NCI-H2029 (cell line): ENCODE measurements at regions not wholly inside any gene's neighbourhood (a gene's known extent, or its start where the extent isn't known, plus 50 kb on each side); places are given as distances from the start of the nearest gene placed in this dataset.
"Not testable (repeated sequence)": the region's sequence is repeated elsewhere in the genome, so short reads cannot be mapped to it uniquely, and the experiment has no call there.

Experiments
- DNase-seq: peaks from one replicate; lab custom pipeline; 2025; lab: John Stamatoyannopoulos, UW

DNA sequence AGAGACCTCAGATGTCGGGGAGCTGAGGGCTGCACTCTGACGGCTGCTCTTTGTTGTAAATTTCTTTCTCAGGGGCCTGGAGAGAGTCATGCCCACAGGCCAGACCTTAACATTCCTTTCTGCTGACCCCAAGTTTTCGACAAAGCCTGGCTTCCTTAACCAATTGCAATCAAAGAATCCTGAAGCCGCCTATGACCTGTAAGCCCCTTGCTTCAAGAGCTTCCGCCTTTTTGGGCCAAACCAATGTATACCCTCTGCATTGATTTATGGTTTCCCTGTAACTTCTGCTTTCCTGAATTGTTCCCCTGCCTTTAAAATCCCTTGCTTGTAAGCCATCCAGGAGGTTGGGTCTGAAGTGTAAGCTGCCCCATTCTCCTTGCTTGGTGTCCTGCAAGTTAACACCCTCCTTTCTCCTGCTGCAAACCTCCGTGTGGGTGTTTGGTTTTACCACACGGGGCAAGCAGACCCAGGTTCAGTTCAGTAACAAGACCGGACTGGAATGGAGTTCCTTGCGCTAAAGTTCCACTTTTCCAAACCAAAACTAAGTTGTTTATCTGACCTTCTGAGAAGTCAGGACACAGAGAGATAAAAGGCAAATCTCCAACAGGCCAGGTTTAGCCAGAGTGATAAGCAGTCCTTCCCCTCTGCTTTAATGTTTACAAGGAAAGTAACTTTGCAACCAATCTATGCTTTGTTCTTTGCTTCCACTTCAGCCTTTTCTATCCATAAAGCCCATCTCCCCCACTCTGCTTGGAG lies 141.6 kb downstream of the KCNJ12 start:
- DNase-seq = no peak

DNA sequence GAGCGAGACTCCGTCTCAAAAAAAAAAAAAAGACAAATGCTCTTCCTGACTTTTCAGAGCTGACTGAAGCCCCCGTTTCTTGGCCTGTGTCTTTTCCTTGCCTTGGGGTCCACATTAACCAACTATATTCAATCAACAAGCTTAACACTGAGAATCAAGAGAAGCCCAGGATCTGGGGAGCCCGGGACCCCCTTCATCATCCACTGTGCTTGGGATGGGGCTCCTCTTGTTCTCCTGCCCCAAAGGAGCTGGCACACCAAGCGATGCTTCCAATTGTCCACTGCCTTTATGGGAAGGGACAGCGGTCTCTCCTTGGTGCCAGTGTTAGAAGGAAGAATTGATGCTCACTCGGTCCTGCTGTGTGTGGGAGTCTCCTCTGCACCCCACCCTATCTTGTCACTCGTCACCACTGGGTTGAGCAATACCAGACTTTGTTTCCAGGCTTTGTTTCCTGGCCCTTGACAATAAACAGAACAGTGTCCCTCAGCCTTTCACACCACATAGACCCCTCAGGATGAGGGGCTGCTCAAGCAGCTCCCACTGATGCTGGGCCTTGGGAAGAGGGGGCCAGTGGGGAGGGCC lies 146.7 kb downstream of the KCNJ12 start:
- DNase-seq = no peak

DNA sequence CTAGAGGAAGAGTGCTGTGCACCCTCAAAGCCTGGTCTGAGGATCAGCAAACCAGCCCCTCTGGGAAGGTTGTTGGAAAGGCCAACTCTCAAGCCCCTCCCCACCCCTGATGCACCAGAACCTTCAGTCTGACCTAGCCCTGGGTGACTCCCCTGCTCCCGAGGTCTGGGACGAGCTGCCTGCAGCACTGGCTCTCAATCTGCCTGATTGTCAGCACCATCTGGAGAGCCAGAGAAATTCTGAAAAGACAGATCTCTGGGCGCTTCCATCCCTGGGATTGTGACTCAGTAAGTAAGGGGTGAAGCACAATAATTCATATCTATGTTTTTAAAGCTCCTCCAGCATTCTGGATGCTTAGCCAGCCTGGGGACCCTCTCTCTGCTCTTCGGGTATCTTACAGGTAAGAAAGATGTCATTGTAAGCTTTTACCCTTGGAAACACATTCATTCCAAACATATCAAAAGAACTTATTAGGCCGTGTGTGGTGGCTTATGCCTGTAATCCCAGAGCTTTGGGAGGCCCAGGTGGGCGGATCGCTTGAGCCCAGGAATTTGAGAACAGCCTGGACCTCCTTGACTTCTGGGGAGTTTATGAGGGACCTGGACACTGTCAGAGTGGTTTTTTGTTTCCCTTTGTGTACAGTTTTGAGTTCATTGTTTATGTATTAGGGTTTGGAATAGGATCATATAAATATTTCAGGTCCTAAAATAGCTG lies 147.5 kb downstream of the KCNJ12 start:
- DNase-seq = no peak

DNA sequence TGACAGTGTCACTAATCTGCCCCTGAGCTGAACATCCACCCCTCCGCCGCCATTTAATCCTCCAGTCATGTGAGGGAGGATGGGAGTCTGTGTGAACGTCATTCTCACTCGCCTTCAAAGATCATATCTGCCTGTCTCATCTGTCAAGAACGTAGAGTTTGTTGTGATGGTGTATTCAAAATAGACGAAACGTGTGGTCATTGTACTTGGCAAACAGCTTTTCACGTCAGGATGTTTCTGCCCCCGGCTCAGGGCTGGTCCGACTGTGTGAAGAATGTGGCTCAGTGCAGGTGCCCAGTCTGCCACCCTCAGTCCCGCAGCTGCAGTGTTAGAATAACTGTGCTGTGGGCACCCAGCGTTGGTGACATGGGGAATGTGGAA lies 148.0 kb downstream of the KCNJ12 start:
- no peak for DNase-seq

DNA sequence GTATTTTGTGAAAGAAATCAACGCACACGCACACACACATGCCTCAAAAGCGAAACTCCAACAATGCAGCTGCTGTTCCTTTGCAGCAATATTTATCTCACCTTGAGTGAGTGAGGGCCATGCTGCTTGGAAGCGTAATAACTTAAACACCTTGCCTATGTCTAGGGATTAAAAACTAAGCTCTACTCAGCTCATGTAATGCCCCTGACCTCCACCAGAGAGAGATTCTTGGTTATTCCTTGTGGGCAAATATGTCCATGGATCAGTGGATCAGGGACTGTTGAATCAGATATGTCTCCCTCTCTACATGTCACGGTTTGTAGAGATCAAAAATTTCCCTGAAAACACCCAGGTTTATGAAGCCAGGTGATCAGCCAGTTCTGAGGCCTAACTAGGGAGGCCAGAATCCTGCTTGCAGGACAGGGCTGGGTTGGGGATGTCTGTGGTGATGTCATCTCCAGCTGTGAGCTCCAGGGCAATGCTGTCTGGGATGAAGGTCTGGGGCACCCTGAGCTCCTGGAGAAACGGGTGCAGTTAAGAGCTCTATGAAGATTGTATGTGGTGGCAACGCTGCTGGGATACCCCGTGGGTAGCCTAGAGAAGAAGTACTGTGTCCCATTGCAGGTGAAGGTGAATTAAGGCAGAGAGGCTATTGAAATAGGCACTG lies 149.4 kb downstream of the KCNJ12 start:
- DNase-seq = no peak

DNA sequence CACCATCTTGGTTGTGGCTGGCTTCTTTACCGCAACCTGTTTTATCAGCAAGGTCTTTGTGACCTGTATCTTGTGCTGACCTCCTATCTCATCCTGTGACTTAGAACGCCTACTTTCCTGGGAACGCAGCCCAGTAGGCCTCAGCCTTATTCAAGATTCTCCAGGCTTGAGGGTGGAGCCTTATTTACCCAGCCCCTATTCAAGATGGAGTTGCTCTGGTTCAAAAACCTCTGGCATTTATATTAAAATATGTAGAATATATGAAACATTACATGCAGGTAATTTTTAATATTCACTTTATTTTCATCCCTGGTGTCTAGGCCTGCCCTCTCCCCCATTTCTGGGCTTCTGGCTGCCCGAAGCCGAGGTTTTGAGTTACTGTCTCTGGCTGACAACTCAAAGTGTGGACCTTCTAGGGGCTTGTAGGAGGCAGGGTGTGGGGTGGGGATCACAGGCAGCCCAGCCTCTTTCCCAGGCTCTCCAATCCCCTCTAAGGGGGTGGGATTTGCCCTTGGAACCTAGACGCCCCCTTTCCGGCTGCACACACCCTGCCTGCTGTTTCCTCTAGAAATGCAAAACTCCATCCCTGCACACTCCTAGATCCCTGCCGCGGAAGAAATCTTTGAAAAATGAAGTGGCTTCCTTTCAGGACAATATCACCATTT lies 152.0 kb downstream of the KCNJ12 start:
- no peak for DNase-seq

DNA sequence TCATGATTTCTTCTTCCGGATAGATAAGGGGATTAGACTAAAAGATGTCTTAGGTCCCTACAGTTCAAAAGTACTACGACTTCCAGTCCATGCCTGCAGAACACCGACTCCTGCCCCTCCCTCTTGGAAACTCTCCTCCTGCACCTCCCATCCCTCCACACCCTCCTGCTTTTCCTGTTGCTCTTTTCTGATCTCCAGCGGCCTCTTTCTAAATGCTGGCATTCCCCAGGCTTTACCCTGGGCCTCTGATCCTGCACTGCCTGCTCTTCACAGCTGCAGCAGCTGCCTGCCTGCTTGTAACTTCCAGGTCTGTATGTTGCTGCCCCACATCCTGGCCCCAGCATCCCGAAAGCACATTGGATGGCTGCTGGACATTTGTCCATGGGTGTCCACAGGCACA lies 154.2 kb downstream of the KCNJ12 start:
- DNase-seq = no peak

DNA sequence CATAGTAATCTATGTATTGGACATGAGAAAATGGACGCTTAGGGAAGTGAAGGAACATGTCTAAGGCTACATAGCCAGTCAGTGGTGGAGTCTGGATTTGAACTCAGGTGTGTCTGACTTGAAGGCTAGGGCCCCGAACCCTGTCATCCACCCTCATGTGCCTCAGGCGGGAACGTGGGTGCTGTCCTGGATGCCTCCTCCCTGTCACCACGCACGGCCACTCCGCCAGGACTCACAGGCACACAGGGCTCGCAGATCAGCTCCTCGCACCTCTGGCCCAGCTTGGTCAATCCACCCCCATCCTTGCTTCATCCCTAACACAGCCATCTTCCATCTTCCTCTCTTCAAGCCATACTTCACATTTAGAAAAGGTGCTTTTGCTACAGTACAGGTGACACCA lies 154.7 kb downstream of the KCNJ12 start:
- DNase-seq = no peak

DNA sequence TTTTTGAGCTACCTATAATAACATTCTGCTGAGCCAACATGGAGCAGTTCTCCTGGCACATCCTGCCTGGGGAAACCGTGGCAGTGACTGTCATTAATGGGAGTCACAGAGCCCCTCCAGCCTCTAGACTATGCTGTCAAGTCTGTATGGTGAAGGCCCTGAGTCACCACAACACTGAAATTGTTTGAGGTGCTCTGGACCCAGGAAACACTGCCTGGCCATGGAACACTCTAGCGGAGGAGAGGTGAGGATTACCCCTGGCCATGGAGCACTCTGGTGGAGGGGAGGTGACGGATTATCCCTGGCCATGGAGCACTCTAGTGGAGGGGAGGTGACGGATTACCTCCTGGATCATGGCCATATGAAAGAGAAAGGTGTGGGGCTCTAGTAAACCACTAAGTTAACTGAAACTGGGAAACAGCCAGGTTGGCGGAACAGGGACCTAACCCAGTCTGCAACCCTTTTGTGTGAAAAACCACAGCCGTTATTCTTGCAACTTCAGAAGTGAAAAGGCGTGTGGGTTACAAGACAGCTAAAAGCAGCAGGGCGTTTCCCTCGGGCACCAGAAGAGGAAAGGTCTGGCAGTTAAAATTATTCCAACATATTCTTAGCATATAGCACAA lies 156.7 kb downstream of the KCNJ12 start:
- DNase-seq = no peak

DNA sequence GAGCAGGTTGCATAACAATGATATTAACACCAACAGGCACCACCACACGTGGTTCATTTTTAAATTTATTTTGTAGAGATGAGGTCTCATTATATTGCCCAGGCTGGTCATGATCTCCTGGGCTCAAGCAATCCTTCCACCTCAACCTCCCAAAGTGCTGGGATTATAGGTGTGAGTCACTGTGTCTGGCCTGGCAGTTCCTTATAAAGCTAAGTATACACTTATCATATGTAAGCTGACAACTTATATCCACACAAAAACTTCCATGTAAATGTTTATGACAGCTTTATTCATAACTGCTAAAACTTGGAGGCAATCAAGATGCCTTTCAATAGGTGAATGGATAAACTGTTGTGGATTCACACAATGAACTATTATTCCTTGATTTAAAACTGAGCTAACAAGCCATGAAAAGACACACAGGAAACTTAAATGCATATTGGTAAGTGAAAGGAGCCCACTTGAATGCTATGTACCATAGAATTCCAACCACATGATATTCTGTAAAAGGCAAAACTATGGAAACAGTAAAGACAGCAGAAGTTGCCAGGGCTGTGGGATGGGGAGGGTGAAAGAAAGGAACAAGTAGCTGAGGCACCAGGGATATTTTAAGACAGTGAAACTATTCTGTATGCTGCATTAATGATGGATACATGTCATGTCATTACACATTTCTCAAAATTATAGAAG lies 156.5 kb upstream of the KCNJ18 start:
- no peak for DNase-seq

DNA sequence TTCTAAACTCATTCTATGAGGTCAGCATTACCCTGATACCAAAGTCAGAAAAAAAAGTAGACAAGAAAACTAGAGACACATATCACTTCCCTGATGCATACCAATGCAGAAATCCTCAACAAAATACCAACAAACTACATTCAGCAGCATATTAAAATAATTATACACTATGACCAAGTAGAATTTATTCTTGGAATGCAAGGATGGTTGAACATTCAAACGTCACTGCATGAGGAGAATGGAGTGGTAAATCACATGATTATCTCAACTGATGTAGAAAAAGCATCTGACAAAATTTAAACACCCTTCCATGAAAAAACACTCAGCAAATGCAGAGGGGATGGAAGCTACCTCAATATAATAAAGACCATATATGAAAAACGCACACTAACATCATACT lies 155.0 kb upstream of the KCNJ18 start:
- DNase-seq = no peak

DNA sequence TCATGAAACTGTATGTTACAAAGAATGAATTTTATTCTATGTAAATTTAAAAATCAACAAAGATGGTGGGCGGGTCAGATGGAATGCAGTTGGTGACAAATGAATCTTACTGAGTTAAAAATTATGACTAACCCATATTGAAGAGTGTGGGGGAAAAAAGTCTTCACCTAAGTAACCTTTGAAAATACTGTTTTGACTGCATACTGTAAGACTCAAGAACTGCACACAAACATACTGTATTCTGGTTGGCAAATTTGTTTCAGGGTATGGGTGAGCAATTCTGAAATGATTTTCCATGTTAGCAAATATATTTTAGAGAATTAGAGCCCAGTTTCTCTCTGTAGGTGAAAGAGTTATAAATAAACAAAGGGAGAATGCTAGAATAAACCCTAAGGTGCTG lies 153.7 kb upstream of the KCNJ18 start:
- no peak for DNase-seq

DNA sequence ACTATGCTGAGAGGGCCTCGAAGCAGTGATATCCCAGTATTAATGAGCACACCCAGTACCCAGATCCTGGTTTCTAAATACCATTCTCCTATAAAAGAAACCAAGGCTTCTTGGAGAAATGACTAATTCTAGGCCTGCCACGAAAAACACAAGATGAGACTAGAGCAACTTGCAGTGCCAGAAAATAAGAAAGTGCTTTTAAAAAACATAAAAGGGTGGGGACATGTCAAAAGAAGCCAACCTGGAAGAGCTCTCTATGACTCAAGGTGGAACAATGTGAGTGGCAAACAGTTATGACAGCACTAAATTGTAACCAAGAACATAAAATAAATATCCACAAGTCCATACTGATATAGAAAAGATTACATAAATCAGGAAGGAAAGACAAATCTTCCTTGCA lies 153.2 kb upstream of the KCNJ18 start:
- no peak for DNase-seq

DNA sequence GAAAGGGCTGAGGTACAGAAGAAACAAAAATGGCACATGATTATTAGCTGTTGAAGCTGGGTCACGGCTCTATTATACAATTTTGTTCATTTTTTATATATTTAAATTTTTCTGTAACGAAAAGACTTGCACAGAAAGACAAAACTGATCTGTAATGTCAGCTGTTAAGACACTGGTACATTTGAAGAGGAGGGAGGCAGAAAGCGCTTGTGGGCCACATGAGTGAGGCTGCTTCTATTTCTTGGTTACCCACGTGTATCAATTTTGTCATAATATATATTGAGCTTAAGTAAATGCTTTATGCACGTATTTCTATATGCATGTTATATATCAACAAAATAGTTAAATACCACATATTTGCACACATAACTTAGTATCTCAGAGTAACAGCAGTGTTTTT lies 151.8 kb upstream of the KCNJ18 start:
- no peak for DNase-seq

DNA sequence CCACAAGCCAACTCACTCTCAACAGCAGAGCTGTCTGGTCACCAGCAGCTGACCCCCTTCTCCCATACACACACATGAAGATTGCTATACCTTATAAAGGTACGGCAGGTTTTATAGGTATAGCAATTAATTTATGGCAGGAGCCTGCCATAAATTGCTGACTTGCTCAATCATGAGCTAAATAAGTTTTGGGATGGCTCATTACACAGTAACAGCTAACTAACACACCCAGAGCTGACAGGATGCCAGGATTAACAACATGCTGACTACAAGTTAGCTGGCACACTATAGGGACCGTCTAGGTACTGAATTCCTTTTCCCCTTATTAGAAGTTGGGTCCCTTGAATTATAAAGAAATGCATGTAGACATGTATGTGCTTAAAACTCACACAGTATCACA lies 150.3 kb upstream of the KCNJ18 start:
- no peak for DNase-seq

DNA sequence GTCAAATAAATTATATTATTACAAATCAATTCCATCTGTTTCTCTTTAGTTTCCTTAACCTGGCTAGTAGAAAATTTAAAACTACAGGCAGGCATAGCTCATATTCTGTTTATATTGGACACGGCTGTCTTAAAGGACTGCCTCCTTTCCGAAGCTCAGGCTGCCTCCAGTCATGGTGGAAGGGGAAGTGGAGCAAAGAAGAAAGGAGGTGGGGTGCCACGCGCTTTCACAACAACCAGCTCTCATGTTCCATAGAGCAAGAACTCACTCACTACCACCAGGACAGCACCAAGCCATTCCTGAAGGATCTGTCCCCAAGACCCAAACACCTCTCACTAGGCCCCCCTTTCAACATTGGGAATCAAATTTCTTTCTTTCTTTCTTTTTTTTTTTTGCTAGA lies 149.3 kb upstream of the KCNJ18 start:
- no peak for DNase-seq

DNA sequence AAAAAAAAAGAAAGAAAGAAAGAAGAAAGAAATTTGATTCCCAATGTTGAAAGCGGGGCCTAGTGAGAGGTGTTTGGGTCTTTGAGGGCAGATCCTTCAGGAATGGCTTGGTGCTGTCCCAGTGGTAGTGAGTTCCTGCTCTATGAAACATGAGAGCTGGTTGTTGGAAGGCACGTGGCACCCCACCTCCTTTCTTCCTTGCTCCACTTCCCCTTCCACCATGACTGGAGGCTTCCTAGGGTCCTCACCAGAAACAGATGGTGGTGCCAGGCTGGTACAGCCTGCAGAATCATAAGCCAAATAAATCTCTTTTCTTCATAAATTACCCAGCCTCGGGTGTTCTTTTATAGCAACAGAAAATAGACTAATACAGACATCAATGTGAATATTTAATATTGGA lies 147.3 kb upstream of the KCNJ18 start:
- DNase-seq = no peak

DNA sequence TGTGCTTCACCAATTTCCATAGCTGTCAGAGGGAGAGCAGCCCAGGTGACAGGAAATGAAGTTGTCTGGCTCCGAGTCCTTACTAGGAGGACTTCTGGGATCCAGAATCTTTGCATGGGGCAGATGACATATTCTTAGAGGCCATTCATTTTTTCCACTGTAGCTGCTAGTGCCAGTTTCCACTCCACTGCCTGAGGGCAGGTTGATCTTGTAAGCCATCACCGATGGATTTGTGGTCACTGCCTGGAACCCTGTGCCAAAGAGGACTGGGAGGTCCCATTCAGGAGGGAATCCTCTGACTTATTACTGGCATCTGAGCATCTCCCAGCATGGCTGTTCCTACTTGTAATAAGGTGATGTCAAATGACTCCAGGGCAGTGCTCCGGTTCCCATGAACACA lies 144.1 kb upstream of the KCNJ18 start:
- no peak for DNase-seq

DNA sequence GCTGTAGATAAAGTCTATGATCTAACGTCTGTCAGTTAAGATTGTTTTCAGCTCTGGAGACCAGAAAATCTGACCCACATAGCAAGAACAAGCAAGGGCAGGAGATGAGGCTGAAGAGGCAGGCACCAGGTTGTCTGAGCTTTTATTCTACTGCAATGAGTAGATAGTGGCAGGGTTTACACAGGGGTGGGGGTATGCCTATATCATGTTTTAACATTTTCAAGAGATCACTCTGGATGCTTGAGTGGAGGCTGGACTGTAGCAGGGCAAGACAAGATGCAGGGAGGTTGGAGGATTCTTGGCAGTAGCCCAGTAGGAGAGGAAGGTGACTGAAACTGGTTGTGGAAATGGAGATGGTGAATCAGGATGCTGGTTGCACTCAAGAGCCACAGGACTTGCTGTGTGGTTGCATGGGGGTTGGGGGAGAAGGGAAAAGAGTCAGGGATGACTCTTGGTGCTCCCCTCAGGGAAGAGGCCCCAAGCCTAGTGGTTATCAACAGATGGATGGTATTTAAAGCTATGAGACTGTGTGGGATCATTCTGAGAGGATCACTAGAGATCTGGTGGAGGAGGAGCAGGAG lies 143.1 kb upstream of the KCNJ18 start:
- no peak for DNase-seq

DNA sequence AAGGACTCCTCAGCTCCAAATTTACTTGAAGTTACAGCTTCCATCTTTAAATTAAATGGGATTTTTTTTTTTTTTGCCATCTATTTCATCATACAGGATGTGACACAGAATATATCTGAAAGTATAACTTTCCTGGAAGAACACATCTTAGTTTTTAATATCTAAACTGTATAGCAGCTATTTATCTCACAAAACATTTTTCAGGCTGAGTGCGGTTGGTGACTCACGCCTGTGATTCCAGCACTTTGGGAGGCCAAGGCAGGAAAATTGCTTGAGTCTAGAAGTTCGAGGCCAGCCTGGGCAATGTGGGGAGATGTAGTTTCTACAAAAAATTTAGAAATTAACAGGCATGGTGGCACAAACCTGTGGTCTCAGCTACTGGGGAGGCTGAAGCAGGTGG lies 142.3 kb upstream of the KCNJ18 start:
- not testable (repeated sequence) for DNase-seq
